HG02642 (cell line): ENCODE measurements at regions not wholly inside any gene's neighbourhood (a gene's known extent, or its start where the extent isn't known, plus 50 kb on each side); places are given as distances from the start of the nearest gene placed in this dataset.
"Not testable (repeated sequence)": the region's sequence is repeated elsewhere in the genome, so short reads cannot be mapped to it uniquely, and the experiment has no call there.

Experiments used
- ATAC-seq: cut with Tn5 transposase; IDR thresholded peaks from one replicate; pipeline ENCODE4 v1.9.1; 2021; ENCODE audit warnings: mild to moderate bottlenecking; ENCODE audit not compliant: unreplicated experiment, poor library complexity

- no peak for ATAC-seq
These were observed 911.0 kb downstream of the UQCRFS1 start for GRCh38 chr19:28301961-28302360.

GRCh38 chr19:28301463-28301862 lies 911.5 kb downstream of the UQCRFS1 start:
- no peak for ATAC-seq

- no peak for ATAC-seq
These were observed 913.3 kb downstream of the UQCRFS1 start for GRCh38 chr19:28299649-28300048.

GRCh38 chr19:28297586-28298157 lies 915.3 kb downstream of the UQCRFS1 start:
- ATAC-seq = no peak

GRCh38 chr19:28297036-28297435 lies 915.9 kb downstream of the UQCRFS1 start:
- ATAC-seq = no peak

- no peak for ATAC-seq
These were observed 916.4 kb downstream of the UQCRFS1 start for GRCh38 chr19:28296506-28296905.

GRCh38 chr19:28294975-28295374 lies 918.0 kb downstream of the UQCRFS1 start:
- not testable (repeated sequence) for ATAC-seq

- no peak for ATAC-seq
These were observed 918.6 kb downstream of the UQCRFS1 start for GRCh38 chr19:28294395-28294794.

GRCh38 chr19:28293685-28294084 lies 919.3 kb downstream of the UQCRFS1 start:
- ATAC-seq = no peak

- ATAC-seq = no peak
These were observed 920.0 kb downstream of the UQCRFS1 start for GRCh38 chr19:28292822-28293500.

- ATAC-seq = no peak
These were observed 921.1 kb downstream of the UQCRFS1 start for GRCh38 chr19:28291874-28292273.

- no peak for ATAC-seq
These were observed 921.8 kb downstream of the UQCRFS1 start for GRCh38 chr19:28290963-28291657.

- ATAC-seq = no peak
These were observed 923.5 kb downstream of the UQCRFS1 start for GRCh38 chr19:28289295-28290063.

GRCh38 chr19:28288572-28289264 lies 924.2 kb downstream of the UQCRFS1 start:
- ATAC-seq = no peak

GRCh38 chr19:28285917-28286316 lies 927.0 kb downstream of the UQCRFS1 start:
- ATAC-seq = no peak

- no peak for ATAC-seq
These were observed 927.9 kb downstream of the UQCRFS1 start for GRCh38 chr19:28285078-28285477.

GRCh38 chr19:28284389-28284788 lies 928.6 kb downstream of the UQCRFS1 start:
- no peak for ATAC-seq

GRCh38 chr19:28283592-28283991 lies 929.4 kb downstream of the UQCRFS1 start:
- ATAC-seq = no peak

- ATAC-seq = no peak
These were observed 931.3 kb downstream of the UQCRFS1 start for GRCh38 chr19:28281676-28282075.

GRCh38 chr19:28264556-28264955 lies 948.4 kb downstream of the UQCRFS1 start:
- no peak for ATAC-seq
